Osteoblast (primary cell): ENCODE measurements at regions not wholly inside any gene's neighbourhood (a gene's known extent, or its start where the extent isn't known, plus 50 kb on each side); places are given as distances from the start of the nearest gene placed in this dataset.

Source experiments
- DNase-seq: peaks from one replicate; pipeline ENCODE4 v3.0.0; 2011; ENCODE audit warnings: low spot score, mixed read lengths; ENCODE audit not compliant: insufficient read length; ENCODE audit errors: missing footprints
- H2AFZ ChIP-seq: 2 replicates; pipeline ENCODE4 v1.6.0; 2011; ENCODE audit warnings: mild to moderate bottlenecking, low read length
- H3K27ac ChIP-seq: 2 replicates; pipeline ENCODE4 v1.5.1; 2011; ENCODE audit warnings: mild to moderate bottlenecking, low read depth, low read length, moderate library complexity
- H3K27me3 ChIP-seq: 2 replicates; pipeline ENCODE4 v1.6.0; 2012; ENCODE audit warnings: mild to moderate bottlenecking, control low read depth, inconsistent platforms, low read length, moderate library complexity; ENCODE audit not compliant: insufficient read depth
- H3K36me3 ChIP-seq: 2 replicates; pipeline ENCODE4 v1.5.1; 2011; ENCODE audit warnings: mild to moderate bottlenecking, low read length, control low read depth, moderate library complexity; ENCODE audit not compliant: insufficient read depth
- H3K4me1 ChIP-seq: 2 replicates; pipeline ENCODE4 v1.5.1; 2011; ENCODE audit warnings: mild to moderate bottlenecking, low read length, control low read depth, moderate library complexity; ENCODE audit not compliant: insufficient read depth
- H3K4me2 ChIP-seq: 2 replicates; pipeline ENCODE4 v1.6.0; 2011; ENCODE audit warnings: mild to moderate bottlenecking, low read length; ENCODE audit not compliant: insufficient read depth
- H3K4me3 ChIP-seq: fragments of 200-600 bp; sonication (generic); 3 replicates; pipeline ENCODE4 v1.5.1; 2012; ENCODE audit warnings: mild to moderate bottlenecking, low read length, inconsistent platforms; ENCODE audit not compliant: insufficient read depth
- H3K79me2 ChIP-seq: 2 replicates; pipeline ENCODE4 v1.6.0; 2012; ENCODE audit warnings: mild to moderate bottlenecking, low read length, control low read depth, inconsistent platforms; ENCODE audit not compliant: insufficient read depth
- H3K9me3 ChIP-seq: 2 replicates; pipeline ENCODE4 v1.5.1; 2011; ENCODE audit warnings: low read depth, low read length, control low read depth
- H4K20me1 ChIP-seq: 2 replicates; pipeline ENCODE4 v1.6.0; 2012; ENCODE audit warnings: mild to moderate bottlenecking, low read length, control low read depth; ENCODE audit not compliant: insufficient read depth
- TF ChIP-seq, protein P1 (sequence below): IDR thresholded peaks from 2 replicates; pipeline ENCODE4 v1.5.1; 2011; ENCODE audit warnings: mild to moderate bottlenecking, low read depth, low read length, moderate library complexity; ENCODE audit errors: extremely low read depth

GRCh38 chr7:95669513-95669912 lies 73.2 kb upstream of the PDK4 start:
- H3K79me2 ChIP-seq, result no peaks in the 10 kb centered on the region

GRCh38 chr7:95668504-95669018 lies 72.2 kb upstream of the PDK4 start:
- no peaks in the 10 kb centered on the region for H4K20me1 ChIP-seq
- TF ChIP-seq, protein P1, sequence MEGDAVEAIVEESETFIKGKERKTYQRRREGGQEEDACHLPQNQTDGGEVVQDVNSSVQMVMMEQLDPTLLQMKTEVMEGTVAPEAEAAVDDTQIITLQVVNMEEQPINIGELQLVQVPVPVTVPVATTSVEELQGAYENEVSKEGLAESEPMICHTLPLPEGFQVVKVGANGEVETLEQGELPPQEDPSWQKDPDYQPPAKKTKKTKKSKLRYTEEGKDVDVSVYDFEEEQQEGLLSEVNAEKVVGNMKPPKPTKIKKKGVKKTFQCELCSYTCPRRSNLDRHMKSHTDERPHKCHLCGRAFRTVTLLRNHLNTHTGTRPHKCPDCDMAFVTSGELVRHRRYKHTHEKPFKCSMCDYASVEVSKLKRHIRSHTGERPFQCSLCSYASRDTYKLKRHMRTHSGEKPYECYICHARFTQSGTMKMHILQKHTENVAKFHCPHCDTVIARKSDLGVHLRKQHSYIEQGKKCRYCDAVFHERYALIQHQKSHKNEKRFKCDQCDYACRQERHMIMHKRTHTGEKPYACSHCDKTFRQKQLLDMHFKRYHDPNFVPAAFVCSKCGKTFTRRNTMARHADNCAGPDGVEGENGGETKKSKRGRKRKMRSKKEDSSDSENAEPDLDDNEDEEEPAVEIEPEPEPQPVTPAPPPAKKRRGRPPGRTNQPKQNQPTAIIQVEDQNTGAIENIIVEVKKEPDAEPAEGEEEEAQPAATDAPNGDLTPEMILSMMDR, result no peak
- no peaks in the 10 kb centered on the region for H3K36me3 ChIP-seq
- no peaks in the 10 kb centered on the region for H3K27me3 ChIP-seq
- H3K4me2 ChIP-seq, result no peak overlapping the region
- H3K4me1 ChIP-seq, result no peaks in the 10 kb centered on the region
- DNase-seq, result no peak
- no peak overlapping the region for H3K4me3 ChIP-seq
- H3K9me3 ChIP-seq, result no peaks in the 10 kb centered on the region
- no peak overlapping the region for H2AFZ ChIP-seq
- H3K79me2 ChIP-seq, result no peaks in the 10 kb centered on the region
- H3K27ac ChIP-seq, result no peak overlapping the region

More at GRCh38 chr7:95669513-95669912, 73.2 kb upstream of the PDK4 start:
- Histone ChIP-seq H2AFZ (no peak overlapping the region), H3K4me3 (no peak overlapping the region), H4K20me1 (no peaks in the 10 kb centered on the region), H3K36me3 (no peaks in the 10 kb centered on the region), H3K4me1 (no peaks in the 10 kb centered on the region), H3K27ac (no peak overlapping the region), H3K27me3 (no peaks in the 10 kb centered on the region), H3K9me3 (no peaks in the 10 kb centered on the region), H3K4me2 (no peak overlapping the region)
- DNase-seq, result no peak
- TF ChIP-seq, protein P1, result no peak

GRCh38 chr7:95662987-95663386 lies 66.7 kb upstream of the PDK4 start:
- H3K4me3 ChIP-seq, result no peak overlapping the region
- DNase-seq, result no peak
- no peak overlapping the region for H3K4me2 ChIP-seq
- H3K9me3 ChIP-seq, result no peaks in the 10 kb centered on the region
- no peaks in the 10 kb centered on the region for H3K79me2 ChIP-seq
- no peaks in the 10 kb centered on the region for H3K4me1 ChIP-seq
- H4K20me1 ChIP-seq, result no peaks in the 10 kb centered on the region
- no peaks in the 10 kb centered on the region for H3K27me3 ChIP-seq
- TF ChIP-seq, protein P1, result no peak
- H3K36me3 ChIP-seq, result no peaks in the 10 kb centered on the region
- H2AFZ ChIP-seq, result no peak overlapping the region
- H3K27ac ChIP-seq, result no peak overlapping the region

DNA sequence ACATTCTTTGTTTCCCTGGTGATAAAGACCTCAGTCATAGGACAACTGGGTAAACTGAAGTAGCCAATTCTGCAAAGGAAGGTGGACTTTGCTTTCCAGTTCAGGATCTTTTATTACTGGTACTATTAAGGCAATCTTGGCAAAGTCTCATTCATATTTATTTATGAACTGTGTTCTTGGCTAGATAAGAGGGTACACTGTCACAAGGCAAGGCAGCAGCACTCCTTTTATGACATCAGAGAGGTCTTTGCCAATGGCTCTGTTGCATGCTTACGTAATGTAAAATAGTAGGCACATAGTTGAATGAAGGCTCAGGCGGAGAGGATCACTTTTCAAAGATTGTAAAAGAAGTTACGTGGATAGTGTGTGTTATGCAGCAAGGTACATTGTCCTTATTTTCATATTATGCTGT lies 63.7 kb upstream of the PDK4 start:
- Histone ChIP-seq H3K9me3 (no peaks in the 10 kb centered on the region), H3K79me2 (no peaks in the 10 kb centered on the region), H3K27ac (no peak overlapping the region), H3K4me2 (no peak overlapping the region), H4K20me1 (no peaks in the 10 kb centered on the region), H3K36me3 (no peaks in the 10 kb centered on the region), H3K4me1 (no peaks in the 10 kb centered on the region), H2AFZ (no peak overlapping the region), H3K4me3 (no peak overlapping the region), H3K27me3 (no peaks in the 10 kb centered on the region)
- no peak for DNase-seq
- TF ChIP-seq, protein P1, result no peak
